H1 (cell line): ENCODE measurements at regions not wholly inside any gene's neighbourhood (a gene's known extent, or its start where the extent isn't known, plus 50 kb on each side); places are given as distances from the start of the nearest gene placed in this dataset.

Source experiments
- CTCF ChIA-PET: fragments of 300-600 bp; sonication (Branson Sonifier 250); formaldehyde crosslinking; loops from one replicate; lab custom pipeline; 2021; ENCODE audit not compliant: partially characterized antibody; lab: Charles Lee
- POLR2A ChIA-PET: fragments of 300-600 bp; sonication (Branson Sonifier 250); formaldehyde crosslinking; loops from one replicate; lab custom pipeline; 2021; ENCODE audit warnings: inconsistent platforms; ENCODE audit not compliant: partially characterized antibody; lab: Charles Lee
- DNase-seq, 2 experiments: peaks; one replicate each; pipeline versions ENCODE4 v3.0.0 to v3.0.0-alpha.2; 2010 to 2022; ENCODE audit warnings: low spot score in 2 of 2, low read depth in 1 of 2, mixed read lengths in 1 of 2
- FAIRE-seq: peaks from 2 replicates; lab custom pipeline; 2011; peaks lifted over from hg19 to GRCh38; lab: Jason Lieb, UNC
- H2AFZ ChIP-seq: 2 replicates; pipeline ENCODE4 v1.8.1; 2012; ENCODE audit warnings: low read length, inconsistent platforms
- H2AK5ac ChIP-seq: 2 replicates; pipeline ENCODE4 v1.6.1; 2013; ENCODE audit warnings: low read depth, low read length
- H2BK120ac ChIP-seq: replicated peaks from 2 replicates; pipeline ENCODE3; 2013; ENCODE audit warnings: low read depth, low read length, inconsistent platforms
- H2BK12ac ChIP-seq: 2 replicates; pipeline ENCODE4 v1.6.1; 2013; ENCODE audit warnings: low read depth, low read length
- H2BK15ac ChIP-seq: 2 replicates; pipeline ENCODE4 v1.6.1; 2013; ENCODE audit warnings: low read length
- H2BK20ac ChIP-seq: 2 replicates; pipeline ENCODE4 v1.6.1; 2013; ENCODE audit warnings: low read length
- H2BK5ac ChIP-seq: 2 replicates; pipeline ENCODE4 v1.6.1; 2013; ENCODE audit warnings: low read depth, low read length
- H3K14ac ChIP-seq: 2 replicates; pipeline ENCODE4 v1.6.1; 2013; ENCODE audit warnings: inconsistent platforms; ENCODE audit not compliant: insufficient read length
- H3K18ac ChIP-seq: 2 replicates; pipeline ENCODE4 v1.6.1; 2013; ENCODE audit warnings: low read length; ENCODE audit errors: extremely low read depth
- H3K23ac ChIP-seq: 2 replicates; pipeline ENCODE4 v1.6.1; 2013; ENCODE audit warnings: inconsistent platforms; ENCODE audit not compliant: insufficient read length
- H3K23me2 ChIP-seq: 2 replicates; pipeline ENCODE4 v1.6.1; 2013; ENCODE audit warnings: low read depth, low read length
- H3K27ac ChIP-seq: 2 replicates; pipeline ENCODE4 v1.6.1; 2011; ENCODE audit warnings: low read depth, low read length, inconsistent platforms
- H3K27me3 ChIP-seq, 4 experiments: replicated peaks in 1 of 4; 1 replicate in 1 of 4; 2 replicates in 3 of 4; pipeline versions ENCODE4 v1.6.1 to v1.8.1; 2011 to 2013; ENCODE audit warnings: low read length in 3 of 4, mild to moderate bottlenecking in 3 of 4, inconsistent platforms in 2 of 4, mixed read lengths in 2 of 4, moderate library complexity in 1 of 4; ENCODE audit not compliant: control insufficient read depth in 3 of 4, insufficient read depth in 3 of 4; ENCODE audit errors: extremely low read depth in 1 of 4
- H3K36me3 ChIP-seq, 4 experiments: 2 replicates each; pipeline versions ENCODE4 v1.6.1 to v1.8.1; 2011 to 2013; ENCODE audit warnings: mild to moderate bottlenecking in 4 of 4, low read length in 3 of 4, moderate library complexity in 2 of 4, control low read depth in 1 of 4, inconsistent platforms in 1 of 4; ENCODE audit not compliant: insufficient read depth in 4 of 4, control insufficient read depth in 2 of 4
- H3K4ac ChIP-seq: replicated peaks from 2 replicates; pipeline ENCODE3; 2013; ENCODE audit warnings: low read length, low read depth, mixed read lengths, inconsistent platforms; ENCODE audit not compliant: insufficient read length
- H3K4me1 ChIP-seq, 4 experiments: replicated peaks in 1 of 4; 1 replicate in 1 of 4; 2 replicates in 3 of 4; pipeline versions ENCODE4 v1.6.1 to v1.8.1; 2011 to 2013; ENCODE audit warnings: low read length in 3 of 4, inconsistent platforms in 2 of 4, mixed read lengths in 1 of 4; ENCODE audit not compliant: insufficient read depth in 4 of 4, control insufficient read depth in 3 of 4
- H3K4me2 ChIP-seq, 2 experiments: 2 replicates each; pipeline versions ENCODE4 v1.6.1 to v1.8.1; 2011 to 2013; ENCODE audit warnings: low read depth in 2 of 2, low read length in 2 of 2, control low read depth in 1 of 2, inconsistent platforms in 1 of 2, mild to moderate bottlenecking in 1 of 2; ENCODE audit not compliant: insufficient read depth in 1 of 2
- H3K4me3 ChIP-seq, 4 experiments: fragments of 200-600, 300-600 bp in 1 of 4; sonication (generic), shearing (Covaris generic), sonication (Bioruptor Twin) in 1 of 4; 2 replicates each; pipeline versions ENCODE4 v1.5.1 to v1.8.1; 2011 to 2016; ENCODE audit warnings: low read length in 4 of 4, low read depth in 3 of 4, control low read depth in 2 of 4, inconsistent platforms in 2 of 4, mild to moderate bottlenecking in 2 of 4, mixed read lengths in 1 of 4, moderate library complexity in 1 of 4; ENCODE audit not compliant: insufficient read depth in 2 of 4; ENCODE audit errors: extremely low read depth in 1 of 4
- H3K56ac ChIP-seq: replicated peaks from 2 replicates; pipeline ENCODE3; 2013; ENCODE audit warnings: low read depth, mild to moderate bottlenecking, mixed read lengths, low read length, inconsistent platforms; ENCODE audit not compliant: insufficient read length
- H3K79me1 ChIP-seq: 2 replicates; pipeline ENCODE4 v1.6.1; 2013; ENCODE audit warnings: low read depth, low read length, control low read depth
- H3K79me2 ChIP-seq, 2 experiments: 2 replicates each; pipeline versions ENCODE4 v1.6.1 to v1.8.1; 2012 to 2013; ENCODE audit warnings: low read length in 2 of 2, mild to moderate bottlenecking in 2 of 2, inconsistent platforms in 1 of 2; ENCODE audit not compliant: insufficient read depth in 2 of 2, control insufficient read depth in 1 of 2
- H3K9ac ChIP-seq, 4 experiments: replicated peaks in 1 of 4; 1 replicate in 1 of 4; 2 replicates in 3 of 4; pipeline versions ENCODE4 v1.6.1 to v1.8.1; 2011 to 2013; ENCODE audit warnings: low read depth in 3 of 4, low read length in 3 of 4, control low read depth in 2 of 4, mild to moderate bottlenecking in 2 of 4, moderate library complexity in 2 of 4, inconsistent platforms in 1 of 4; ENCODE audit errors: extremely low read depth in 1 of 4
- H3K9me3 ChIP-seq, 2 experiments: 2 replicates each; pipeline versions ENCODE4 v1.6.1 to v1.8.1; 2012 to 2013; ENCODE audit warnings: mild to moderate bottlenecking in 2 of 2, moderate library complexity in 2 of 2, control low read depth in 1 of 2, inconsistent platforms in 1 of 2, low read depth in 1 of 2, low read length in 1 of 2, mixed read lengths in 1 of 2; ENCODE audit not compliant: insufficient read depth in 2 of 2
- H4K20me1 ChIP-seq, 2 experiments: replicated peaks in 1 of 2; 2 replicates each; pipeline versions ENCODE3 to v1.8.1; 2011 to 2013; ENCODE audit warnings: inconsistent platforms in 2 of 2, low read length in 2 of 2, mild to moderate bottlenecking in 1 of 2; ENCODE audit not compliant: insufficient read depth in 2 of 2, control insufficient read depth in 1 of 2
- H4K5ac ChIP-seq: 2 replicates; pipeline ENCODE4 v1.6.1; 2013; ENCODE audit warnings: low read length, low read depth, mixed read lengths, inconsistent platforms; ENCODE audit not compliant: insufficient read length
- H4K8ac ChIP-seq: 2 replicates; pipeline ENCODE4 v1.8.0; 2013; ENCODE audit warnings: mild to moderate bottlenecking, moderate library complexity, low read length, inconsistent platforms; ENCODE audit not compliant: insufficient read depth; ENCODE audit errors: extremely low read depth
- H4K91ac ChIP-seq: replicated peaks from 2 replicates; pipeline ENCODE3; 2013; ENCODE audit warnings: low read length, mixed read lengths, inconsistent platforms; ENCODE audit not compliant: insufficient read length
- BACH1 ChIP-seq: IDR thresholded peaks from 2 replicates; pipeline ENCODE4 v1.6.1; 2012; ENCODE audit warnings: low read length, improper control_type of control experiment
- BRCA1 ChIP-seq: IDR thresholded peaks from 2 replicates; pipeline ENCODE4 v1.6.1; 2012; ENCODE audit warnings: low read depth, low read length, improper control_type of control experiment
- CHD1 ChIP-seq: IDR thresholded peaks from 2 replicates; pipeline ENCODE4 v1.6.1; 2012; ENCODE audit warnings: low read depth, low read length, improper control_type of control experiment
- E2F6 ChIP-seq: IDR thresholded peaks from 2 replicates; pipeline ENCODE4 v1.6.1; 2012; ENCODE audit warnings: inconsistent platforms
- EP300 ChIP-seq, 2 experiments: IDR thresholded peaks; 1 replicate in 1 of 2; 2 replicates in 1 of 2; pipeline ENCODE4 v1.6.1; 2011 to 2012; ENCODE audit warnings: low read depth in 2 of 2, low read length in 2 of 2, mild to moderate bottlenecking in 2 of 2, borderline replicate concordance in 1 of 2, inconsistent platforms in 1 of 2, moderate library complexity in 1 of 2
- EZH2 ChIP-seq: fragments of 200-600 bp; sonication (generic); IDR thresholded peaks from 2 replicates; pipeline ENCODE4 v1.7.1; 2012; ENCODE audit warnings: low read depth, mild to moderate bottlenecking, moderate library complexity, low read length, inconsistent platforms; ENCODE audit not compliant: severe bottlenecking
- JUND ChIP-seq: IDR thresholded peaks from 2 replicates; pipeline ENCODE4 v1.6.1; 2011; ENCODE audit warnings: mild to moderate bottlenecking, improper control_type of control experiment, low read length
- MAFK ChIP-seq: IDR thresholded peaks from 2 replicates; pipeline ENCODE4 v1.6.1; 2012; ENCODE audit warnings: low read depth, mild to moderate bottlenecking, improper control_type of control experiment, low read length
- POLR2A ChIP-seq, 2 experiments: IDR thresholded peaks; 1 replicate in 1 of 2; 2 replicates in 1 of 2; pipeline ENCODE4 v1.6.1; 2011; ENCODE audit warnings: low read depth in 2 of 2, low read length in 2 of 2, mild to moderate bottlenecking in 2 of 2; ENCODE audit errors: control extremely low read depth in 1 of 2
- RNF2 ChIP-seq: fragments of 200-900, 300-1000 bp; sonication (generic); IDR thresholded peaks from 2 replicates; pipeline ENCODE4 v1.7.1; 2016; ENCODE audit warnings: borderline replicate concordance, low read depth, mild to moderate bottlenecking, antibody characterized with exemption, low read length; ENCODE audit not compliant: poor library complexity, severe bottlenecking; ENCODE audit errors: missing control alignments
- SP4 ChIP-seq: IDR thresholded peaks from 2 replicates; pipeline ENCODE4 v1.6.1; 2012; ENCODE audit warnings: low read length, inconsistent platforms
- SRF ChIP-seq: IDR thresholded peaks from 2 replicates; pipeline ENCODE4 v1.6.1; 2011; ENCODE audit warnings: mild to moderate bottlenecking, low read depth, low read length, moderate library complexity
- TBP ChIP-seq: IDR thresholded peaks from 2 replicates; pipeline ENCODE4 v1.6.1; 2011; ENCODE audit warnings: low read depth, low read length, improper control_type of control experiment
- ZNF274 ChIP-seq: IDR thresholded peaks from 2 replicates; pipeline ENCODE4 v1.7.0; 2012; ENCODE audit warnings: low read length, borderline replicate concordance; ENCODE audit errors: extremely low read depth
- WGBS, 2 experiments: shearing (Covaris generic) in 1 of 2; methylation state at CpG; one replicate each; pipeline versions ENCODE4 v1.1.6 to v1.1.7; 2013 to 2015; ENCODE audit warnings: low lambda C conversion rate in 2 of 2, mixed read lengths in 2 of 2, inconsistent platforms in 1 of 2, low coverage in 1 of 2, missing lambda C conversion rate in 1 of 2; ENCODE audit not compliant: insufficient replicate concordance in 2 of 2, insufficient coverage in 1 of 2, insufficient read length in 1 of 2; ENCODE audit errors: extremely low coverage in 1 of 2, missing lambda C conversion rate in 1 of 2; 5-methylcytosine and 5-hydroxymethylcytosine counted together
- TF ChIP-seq, protein P1 (sequence below): IDR thresholded peaks from 2 replicates; pipeline ENCODE4 v1.6.1; 2012; ENCODE audit warnings: inconsistent platforms

GRCh38 chr18:25787276-25787675, 303.1 kb downstream of the SS18 start:
- no peak overlapping the region for H4K8ac ChIP-seq
- TF ChIP-seq RNF2 (no peak), POLR2A (IDR thresholded peaks at IDR 0.05; ENCODE audit: control extremely low read depth in 1 of 2, low read depth in 2 of 2, low read length in 2 of 2) (no peak), EZH2 (no peak), EP300 (IDR thresholded peaks at IDR 0.05; ENCODE audit: borderline replicate concordance in 1 of 2, low read depth in 2 of 2, low read length in 2 of 2) (no peak), E2F6 (no peak), SRF (no peak), TBP (no peak), BRCA1 (no peak), BACH1 (no peak), CHD1 (no peak), MAFK (no peak), JUND (no peak), ZNF274 (no peak), SP4 (no peak)
- TF ChIP-seq, protein P1, sequence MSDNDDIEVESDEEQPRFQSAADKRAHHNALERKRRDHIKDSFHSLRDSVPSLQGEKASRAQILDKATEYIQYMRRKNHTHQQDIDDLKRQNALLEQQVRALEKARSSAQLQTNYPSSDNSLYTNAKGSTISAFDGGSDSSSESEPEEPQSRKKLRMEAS = no peak

More at GRCh38 chr18:25787276-25787675, 303.1 kb downstream of the SS18 start:
- DNase-seq (no peak), FAIRE-seq (no peak)
- Histone ChIP-seq H4K20me1 (no peaks in the 10 kb centered on the region), H3K4me3 (no peak overlapping the region), H4K91ac (no peak overlapping the region), H3K23ac (no peak overlapping the region), H3K9me3 (no peaks in the 10 kb centered on the region), H3K27me3 (no peaks in the 10 kb centered on the region), H3K4ac (no peak overlapping the region), H2AK5ac (no peak overlapping the region), H2BK12ac (no peak overlapping the region), H3K36me3 (no peaks in the 10 kb centered on the region), H3K4me2 (no peak overlapping the region), H3K79me2 (no peaks in the 10 kb centered on the region), H3K56ac (no peak overlapping the region), H2AFZ (0 out of 2 replicates have a peak overlapping the region, but pooled peaks have one; percentile 44), H3K23me2 (no peaks in the 10 kb centered on the region), H3K18ac (no peak overlapping the region), H4K5ac (no peak overlapping the region), H3K27ac (no peak overlapping the region), H2BK20ac (no peak overlapping the region), H2BK120ac (no peak overlapping the region), H3K14ac (no peak overlapping the region), H3K9ac (no peak overlapping the region), H2BK15ac (no peak overlapping the region), H3K4me1 (no peaks in the 10 kb centered on the region), H3K79me1 (no peaks in the 10 kb centered on the region), H2BK5ac (no peak overlapping the region)
- ChIA-PET POLR2A (no interaction called here), CTCF (no interaction called here)
- 92% methylated on average over 5 of the region's 5 CpGs; no CpG with 5 or more reads in 1 of the 2 experiments for WGBS, 2 experiments
